WTC11 (cell line): ENCODE measurements at regions not wholly inside any gene's neighbourhood (a gene's known extent, or its start where the extent isn't known, plus 50 kb on each side); places are given as distances from the start of the nearest gene placed in this dataset.

Experiments used
- ATAC-seq: fragments of 200-7000 bp; cut with Tn5 transposase; 2 replicates; pipeline ENCODE4 v1.10.0; 2021; ENCODE audit warnings: mild to moderate bottlenecking, moderate library complexity
- CTCF ChIA-PET: fragments of 300-600 bp; sonication (Branson Sonifier 250); formaldehyde crosslinking; loops from one replicate; lab custom pipeline; 2021; ENCODE audit warnings: antibody characterized with exemption; lab: Charles Lee
- POLR2A ChIA-PET: fragments of 350-600 bp; sonication (Branson Sonifier 250); formaldehyde crosslinking; loops from one replicate; lab custom pipeline; 2021; ENCODE audit warnings: antibody characterized with exemption; lab: Charles Lee
- DNase-seq: peaks from one replicate; pipeline ENCODE4 v3.0.0; 2021; ENCODE audit warnings: low spot score
- H3K27ac Mint-ChIP-seq: 2 replicates; pipeline ENCODE4 v1.8.0; 2021; ENCODE audit warnings: mixed read lengths
- H3K27me3 Mint-ChIP-seq: 2 replicates; pipeline ENCODE4 v1.8.0; 2021; ENCODE audit warnings: low read depth, mild to moderate bottlenecking, moderate library complexity, mixed read lengths
- H3K36me3 Mint-ChIP-seq: 2 replicates; pipeline ENCODE4 v1.8.0; 2021; ENCODE audit warnings: mixed read lengths
- H3K4me1 Mint-ChIP-seq: 2 replicates; pipeline ENCODE4 v1.8.0; 2022; ENCODE audit warnings: mixed read lengths
- H3K4me3 Mint-ChIP-seq: 2 replicates; pipeline ENCODE4 v1.8.0; 2021; ENCODE audit warnings: mild to moderate bottlenecking, moderate library complexity, mixed read lengths
- H3K9me3 Mint-ChIP-seq: 2 replicates; pipeline ENCODE4 v1.8.0; 2021; ENCODE audit warnings: mixed read lengths
- FOXJ3 ChIP-seq: sonication (generic); formaldehyde crosslinking; IDR thresholded peaks from 2 replicates; pipeline ENCODE4 v1.9.0; 2021; ENCODE audit warnings: missing genetic modification reagents, mild to moderate bottlenecking, borderline replicate concordance
- FOXK1 ChIP-seq: sonication (generic); formaldehyde crosslinking; IDR thresholded peaks from 2 replicates; pipeline ENCODE4 v1.8.0; 2022; ENCODE audit warnings: mild to moderate bottlenecking, moderate library complexity, missing genetic modification reagents
- GRHL2 ChIP-seq: fragments of 250-450 bp; sonication (Bioruptor Pico); IDR thresholded peaks from 2 replicates; pipeline ENCODE4 v1.8.0; 2022; ENCODE audit warnings: mild to moderate bottlenecking, moderate library complexity; ENCODE audit not compliant: insufficient replicate concordance, severe bottlenecking
- JAZF1 ChIP-seq: fragments of 250-450 bp; sonication (Bioruptor Pico); IDR thresholded peaks from 2 replicates; pipeline ENCODE4 v1.9.0; 2021; ENCODE audit warnings: moderate library complexity, mild to moderate bottlenecking, inconsistent platforms
- JUN ChIP-seq: sonication (generic); formaldehyde crosslinking; IDR thresholded peaks from 2 replicates; pipeline ENCODE4 v1.8.0; 2023; ENCODE audit warnings: mild to moderate bottlenecking, missing genetic modification reagents
- TCF7 ChIP-seq: sonication (generic); formaldehyde crosslinking; IDR thresholded peaks from 2 replicates; pipeline ENCODE4 v1.8.0; 2022; ENCODE audit warnings: mild to moderate bottlenecking, low read depth, missing genetic modification reagents, moderate library complexity
- TEAD1 ChIP-seq: sonication (generic); formaldehyde crosslinking; IDR thresholded peaks from 2 replicates; pipeline ENCODE4 v1.8.0; 2022; ENCODE audit warnings: mild to moderate bottlenecking, missing genetic modification reagents
- ZNF121 ChIP-seq: sonication (generic); formaldehyde crosslinking; IDR thresholded peaks from 2 replicates; pipeline ENCODE4 v1.8.0; 2023; ENCODE audit warnings: missing genetic modification reagents
- ZNF219 ChIP-seq: sonication (generic); formaldehyde crosslinking; IDR thresholded peaks from 2 replicates; pipeline ENCODE4 v1.8.0; 2023; ENCODE audit warnings: missing genetic modification reagents, mild to moderate bottlenecking, borderline replicate concordance
- ZNF416 ChIP-seq: fragments of 250-450 bp; sonication (Bioruptor Pico); IDR thresholded peaks from 2 replicates; pipeline ENCODE4 v1.9.0; 2021; ENCODE audit warnings: mild to moderate bottlenecking, inconsistent platforms
- TF ChIP-seq, protein P1 (sequence below): fragments of 250-450 bp; sonication (Bioruptor Pico); conservative IDR thresholded peaks from 2 replicates; pipeline ENCODE4 v1.9.0; 2021; ENCODE audit warnings: mild to moderate bottlenecking
- TF ChIP-seq, protein P2 (sequence below): sonication (generic); formaldehyde crosslinking; IDR thresholded peaks from 2 replicates; pipeline ENCODE4 v1.8.0; 2022; ENCODE audit warnings: mild to moderate bottlenecking, missing genetic modification reagents
- TF ChIP-seq, protein P3 (sequence below): sonication (generic); formaldehyde crosslinking; IDR thresholded peaks from 2 replicates; pipeline ENCODE4 v1.8.0; 2023; ENCODE audit warnings: missing genetic modification reagents
- TF ChIP-seq, protein P4 (sequence below): fragments of 200-600 bp; IDR thresholded peaks from 2 replicates; pipeline ENCODE4 v1.8.0; 2022; ENCODE audit warnings: antibody characterized with exemption
- TF ChIP-seq, protein P5 (sequence below): fragments of 250-450 bp; sonication (Bioruptor Pico); IDR thresholded peaks from 2 replicates; pipeline ENCODE4 v1.9.0; 2021; ENCODE audit warnings: mild to moderate bottlenecking, borderline replicate concordance
- TF ChIP-seq, protein P6 (sequence below): sonication (generic); formaldehyde crosslinking; IDR thresholded peaks from 2 replicates; pipeline ENCODE4 v1.8.1; 2023; ENCODE audit warnings: mild to moderate bottlenecking, missing genetic modification reagents, moderate library complexity
- TF ChIP-seq, protein P7 (sequence below): sonication (generic); formaldehyde crosslinking; conservative IDR thresholded peaks from 2 replicates; pipeline ENCODE4 v1.8.1; 2023; ENCODE audit warnings: mild to moderate bottlenecking, low read depth, missing genetic modification reagents, moderate library complexity

DNA sequence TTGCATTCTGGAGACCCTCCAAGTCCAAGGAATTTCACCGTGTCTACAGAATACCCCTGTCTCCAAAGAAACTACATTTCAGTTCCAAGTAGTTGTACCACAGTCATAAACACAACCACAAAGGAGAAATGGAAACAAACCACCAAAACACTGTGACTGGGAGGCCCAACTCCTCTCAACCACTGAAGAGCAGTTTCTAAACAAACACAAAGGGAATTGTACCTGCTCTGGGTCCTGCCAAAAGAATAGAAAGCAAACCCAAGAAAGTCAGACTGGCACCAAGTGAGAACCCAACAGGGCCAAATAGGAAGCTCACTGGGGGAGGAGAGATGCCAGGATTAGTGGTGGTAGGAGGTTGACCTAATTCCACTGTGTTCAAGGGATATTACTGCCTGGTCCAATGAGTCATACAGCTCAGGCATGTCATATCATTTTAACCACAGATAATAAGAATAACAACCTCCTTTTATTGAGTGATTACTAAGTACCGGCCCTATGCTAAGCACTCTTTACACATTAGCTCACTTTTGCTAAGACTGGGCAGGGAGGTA is 123.9 kb upstream of the PPP2R5A start:
- Mint-ChIP-seq H3K27me3 (no peaks in the 10 kb centered on the region), H3K36me3 (no peaks in the 10 kb centered on the region), H3K4me1 (no peaks in the 10 kb centered on the region), H3K9me3 (no peaks in the 10 kb centered on the region)
- POLR2A ChIA-PET, result no interaction called here
- ATAC-seq, result no peak
- TF ChIP-seq TEAD1 (CRISPR knock-in tag) (no peak), FOXK1 (CRISPR knock-in tag) (no peak), JUN (CRISPR knock-in tag) (no peak), GRHL2 (CRISPR knock-in tag) (no peak), ZNF121 (CRISPR knock-in tag) (no peak), TCF7 (CRISPR knock-in tag) (no peak), FOXJ3 (CRISPR knock-in tag) (no peak)
- TF ChIP-seq, protein P1, sequence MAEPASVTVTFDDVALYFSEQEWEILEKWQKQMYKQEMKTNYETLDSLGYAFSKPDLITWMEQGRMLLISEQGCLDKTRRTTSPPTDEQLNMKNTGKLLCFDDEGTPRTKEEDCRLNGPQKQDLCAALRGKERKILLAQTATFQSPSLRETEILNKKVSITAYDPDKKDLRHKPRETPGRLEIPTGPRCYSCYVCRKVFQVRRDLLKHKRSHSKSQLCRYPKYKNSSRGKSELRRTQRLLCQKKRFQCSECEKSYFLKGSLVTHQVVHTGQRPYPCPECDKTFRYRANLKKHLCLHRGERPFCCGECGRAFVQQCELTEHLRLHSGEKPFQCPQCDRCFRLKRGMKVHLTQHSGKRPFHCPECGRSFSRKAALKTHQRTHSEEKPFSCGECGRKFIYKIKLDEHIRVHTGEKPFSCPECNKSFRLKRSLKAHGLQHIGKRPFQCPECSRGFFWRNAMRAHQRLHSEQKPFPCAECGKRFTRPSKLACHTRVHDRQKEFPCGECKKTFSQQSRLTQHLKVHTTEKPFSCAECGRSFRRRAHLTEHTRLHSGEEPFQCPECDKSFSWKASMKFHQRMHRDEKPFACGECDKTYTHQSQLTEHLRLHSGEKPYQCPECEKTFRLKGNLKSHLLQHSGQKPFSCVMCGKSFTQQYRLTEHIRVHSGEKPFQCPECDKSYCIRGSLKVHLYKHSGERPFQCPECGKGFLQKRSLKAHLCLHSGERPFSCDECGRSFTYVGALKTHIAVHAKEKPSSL (CRISPR knock-in tag), result no peak
- TF ChIP-seq, protein P2, sequence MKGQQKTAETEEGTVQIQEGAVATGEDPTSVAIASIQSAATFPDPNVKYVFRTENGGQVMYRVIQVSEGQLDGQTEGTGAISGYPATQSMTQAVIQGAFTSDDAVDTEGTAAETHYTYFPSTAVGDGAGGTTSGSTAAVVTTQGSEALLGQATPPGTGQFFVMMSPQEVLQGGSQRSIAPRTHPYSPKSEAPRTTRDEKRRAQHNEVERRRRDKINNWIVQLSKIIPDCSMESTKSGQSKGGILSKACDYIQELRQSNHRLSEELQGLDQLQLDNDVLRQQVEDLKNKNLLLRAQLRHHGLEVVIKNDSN, result no peak
- TF ChIP-seq, protein P3, sequence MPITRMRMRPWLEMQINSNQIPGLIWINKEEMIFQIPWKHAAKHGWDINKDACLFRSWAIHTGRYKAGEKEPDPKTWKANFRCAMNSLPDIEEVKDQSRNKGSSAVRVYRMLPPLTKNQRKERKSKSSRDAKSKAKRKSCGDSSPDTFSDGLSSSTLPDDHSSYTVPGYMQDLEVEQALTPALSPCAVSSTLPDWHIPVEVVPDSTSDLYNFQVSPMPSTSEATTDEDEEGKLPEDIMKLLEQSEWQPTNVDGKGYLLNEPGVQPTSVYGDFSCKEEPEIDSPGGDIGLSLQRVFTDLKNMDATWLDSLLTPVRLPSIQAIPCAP (CRISPR knock-in tag), result no peak
- TF ChIP-seq, protein P4, sequence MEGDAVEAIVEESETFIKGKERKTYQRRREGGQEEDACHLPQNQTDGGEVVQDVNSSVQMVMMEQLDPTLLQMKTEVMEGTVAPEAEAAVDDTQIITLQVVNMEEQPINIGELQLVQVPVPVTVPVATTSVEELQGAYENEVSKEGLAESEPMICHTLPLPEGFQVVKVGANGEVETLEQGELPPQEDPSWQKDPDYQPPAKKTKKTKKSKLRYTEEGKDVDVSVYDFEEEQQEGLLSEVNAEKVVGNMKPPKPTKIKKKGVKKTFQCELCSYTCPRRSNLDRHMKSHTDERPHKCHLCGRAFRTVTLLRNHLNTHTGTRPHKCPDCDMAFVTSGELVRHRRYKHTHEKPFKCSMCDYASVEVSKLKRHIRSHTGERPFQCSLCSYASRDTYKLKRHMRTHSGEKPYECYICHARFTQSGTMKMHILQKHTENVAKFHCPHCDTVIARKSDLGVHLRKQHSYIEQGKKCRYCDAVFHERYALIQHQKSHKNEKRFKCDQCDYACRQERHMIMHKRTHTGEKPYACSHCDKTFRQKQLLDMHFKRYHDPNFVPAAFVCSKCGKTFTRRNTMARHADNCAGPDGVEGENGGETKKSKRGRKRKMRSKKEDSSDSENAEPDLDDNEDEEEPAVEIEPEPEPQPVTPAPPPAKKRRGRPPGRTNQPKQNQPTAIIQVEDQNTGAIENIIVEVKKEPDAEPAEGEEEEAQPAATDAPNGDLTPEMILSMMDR, result no peak
- TF ChIP-seq, protein P5, sequence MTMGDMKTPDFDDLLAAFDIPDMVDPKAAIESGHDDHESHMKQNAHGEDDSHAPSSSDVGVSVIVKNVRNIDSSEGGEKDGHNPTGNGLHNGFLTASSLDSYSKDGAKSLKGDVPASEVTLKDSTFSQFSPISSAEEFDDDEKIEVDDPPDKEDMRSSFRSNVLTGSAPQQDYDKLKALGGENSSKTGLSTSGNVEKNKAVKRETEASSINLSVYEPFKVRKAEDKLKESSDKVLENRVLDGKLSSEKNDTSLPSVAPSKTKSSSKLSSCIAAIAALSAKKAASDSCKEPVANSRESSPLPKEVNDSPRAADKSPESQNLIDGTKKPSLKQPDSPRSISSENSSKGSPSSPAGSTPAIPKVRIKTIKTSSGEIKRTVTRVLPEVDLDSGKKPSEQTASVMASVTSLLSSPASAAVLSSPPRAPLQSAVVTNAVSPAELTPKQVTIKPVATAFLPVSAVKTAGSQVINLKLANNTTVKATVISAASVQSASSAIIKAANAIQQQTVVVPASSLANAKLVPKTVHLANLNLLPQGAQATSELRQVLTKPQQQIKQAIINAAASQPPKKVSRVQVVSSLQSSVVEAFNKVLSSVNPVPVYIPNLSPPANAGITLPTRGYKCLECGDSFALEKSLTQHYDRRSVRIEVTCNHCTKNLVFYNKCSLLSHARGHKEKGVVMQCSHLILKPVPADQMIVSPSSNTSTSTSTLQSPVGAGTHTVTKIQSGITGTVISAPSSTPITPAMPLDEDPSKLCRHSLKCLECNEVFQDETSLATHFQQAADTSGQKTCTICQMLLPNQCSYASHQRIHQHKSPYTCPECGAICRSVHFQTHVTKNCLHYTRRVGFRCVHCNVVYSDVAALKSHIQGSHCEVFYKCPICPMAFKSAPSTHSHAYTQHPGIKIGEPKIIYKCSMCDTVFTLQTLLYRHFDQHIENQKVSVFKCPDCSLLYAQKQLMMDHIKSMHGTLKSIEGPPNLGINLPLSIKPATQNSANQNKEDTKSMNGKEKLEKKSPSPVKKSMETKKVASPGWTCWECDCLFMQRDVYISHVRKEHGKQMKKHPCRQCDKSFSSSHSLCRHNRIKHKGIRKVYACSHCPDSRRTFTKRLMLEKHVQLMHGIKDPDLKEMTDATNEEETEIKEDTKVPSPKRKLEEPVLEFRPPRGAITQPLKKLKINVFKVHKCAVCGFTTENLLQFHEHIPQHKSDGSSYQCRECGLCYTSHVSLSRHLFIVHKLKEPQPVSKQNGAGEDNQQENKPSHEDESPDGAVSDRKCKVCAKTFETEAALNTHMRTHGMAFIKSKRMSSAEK (CRISPR knock-in tag), result no peak
- TF ChIP-seq, protein P6, sequence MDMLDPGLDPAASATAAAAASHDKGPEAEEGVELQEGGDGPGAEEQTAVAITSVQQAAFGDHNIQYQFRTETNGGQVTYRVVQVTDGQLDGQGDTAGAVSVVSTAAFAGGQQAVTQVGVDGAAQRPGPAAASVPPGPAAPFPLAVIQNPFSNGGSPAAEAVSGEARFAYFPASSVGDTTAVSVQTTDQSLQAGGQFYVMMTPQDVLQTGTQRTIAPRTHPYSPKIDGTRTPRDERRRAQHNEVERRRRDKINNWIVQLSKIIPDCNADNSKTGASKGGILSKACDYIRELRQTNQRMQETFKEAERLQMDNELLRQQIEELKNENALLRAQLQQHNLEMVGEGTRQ (CRISPR knock-in tag), result no peak
- TF ChIP-seq, all 79 proteins: peak for 0
- no peak for DNase-seq
- CTCF ChIA-PET, result no interaction called here
- H3K4me3 Mint-ChIP-seq, result no peak overlapping the region
- H3K27ac Mint-ChIP-seq, result no peak overlapping the region

DNA sequence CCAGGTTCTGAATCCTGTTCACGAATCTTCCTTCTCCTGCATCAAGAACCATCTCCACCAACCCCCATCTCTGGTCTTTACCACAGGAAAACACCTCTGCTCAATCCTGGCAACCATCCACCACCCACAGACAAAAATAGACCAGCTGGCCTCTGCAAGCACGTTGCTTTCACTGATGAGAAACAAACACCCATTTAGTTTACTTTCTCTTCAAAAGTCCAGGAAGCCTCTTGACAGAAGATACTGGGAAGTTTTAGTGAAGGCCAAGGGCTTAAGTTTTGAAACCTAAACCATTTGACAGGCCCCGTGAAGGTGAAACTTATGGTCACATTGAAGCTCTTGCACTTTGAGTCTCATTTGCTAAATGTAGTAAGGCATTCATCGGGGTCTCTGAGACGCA is 122.6 kb upstream of the PPP2R5A start:
- Mint-ChIP-seq H3K27ac (no peak overlapping the region), H3K9me3 (no peaks in the 10 kb centered on the region), H3K27me3 (no peaks in the 10 kb centered on the region), H3K4me1 (no peaks in the 10 kb centered on the region), H3K4me3 (no peak overlapping the region), H3K36me3 (no peaks in the 10 kb centered on the region)
- ATAC-seq, result no peak
- POLR2A ChIA-PET, result no interaction called here
- no peak for DNase-seq
- CTCF ChIA-PET, result interaction anchor here (0.7 to 0.8 kb wide), 2 partner anchors 88 to 293 kb away, joined by 3 to 4 read pairs; no protein-coding TSS in a partner anchor
- TF ChIP-seq, protein P4, result no peak
- TF ChIP-seq ZNF219, result no peak
- TF ChIP-seq, protein P7, sequence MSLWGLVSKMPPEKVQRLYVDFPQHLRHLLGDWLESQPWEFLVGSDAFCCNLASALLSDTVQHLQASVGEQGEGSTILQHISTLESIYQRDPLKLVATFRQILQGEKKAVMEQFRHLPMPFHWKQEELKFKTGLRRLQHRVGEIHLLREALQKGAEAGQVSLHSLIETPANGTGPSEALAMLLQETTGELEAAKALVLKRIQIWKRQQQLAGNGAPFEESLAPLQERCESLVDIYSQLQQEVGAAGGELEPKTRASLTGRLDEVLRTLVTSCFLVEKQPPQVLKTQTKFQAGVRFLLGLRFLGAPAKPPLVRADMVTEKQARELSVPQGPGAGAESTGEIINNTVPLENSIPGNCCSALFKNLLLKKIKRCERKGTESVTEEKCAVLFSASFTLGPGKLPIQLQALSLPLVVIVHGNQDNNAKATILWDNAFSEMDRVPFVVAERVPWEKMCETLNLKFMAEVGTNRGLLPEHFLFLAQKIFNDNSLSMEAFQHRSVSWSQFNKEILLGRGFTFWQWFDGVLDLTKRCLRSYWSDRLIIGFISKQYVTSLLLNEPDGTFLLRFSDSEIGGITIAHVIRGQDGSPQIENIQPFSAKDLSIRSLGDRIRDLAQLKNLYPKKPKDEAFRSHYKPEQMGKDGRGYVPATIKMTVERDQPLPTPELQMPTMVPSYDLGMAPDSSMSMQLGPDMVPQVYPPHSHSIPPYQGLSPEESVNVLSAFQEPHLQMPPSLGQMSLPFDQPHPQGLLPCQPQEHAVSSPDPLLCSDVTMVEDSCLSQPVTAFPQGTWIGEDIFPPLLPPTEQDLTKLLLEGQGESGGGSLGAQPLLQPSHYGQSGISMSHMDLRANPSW (CRISPR knock-in tag), result no peak
- no peak for TF ChIP-seq ZNF416
- TF ChIP-seq, protein P2, result no peak
- TF ChIP-seq JAZF1, result no peak
